HFFc6 (cell line): ENCODE measurements at regions not wholly inside any gene's neighbourhood (a gene's known extent, or its start where the extent isn't known, plus 50 kb on each side); places are given as distances from the start of the nearest gene placed in this dataset.
"Not testable (repeated sequence)": the region's sequence is repeated elsewhere in the genome, so short reads cannot be mapped to it uniquely, and the experiment has no call there.

Experiments used
- DNase-seq: peaks from one replicate; pipeline ENCODE4 v3.0.0-alpha.2; 2018
- H3K27ac Mint-ChIP-seq: 2 replicates; pipeline ENCODE4 v1.8.0; 2020; ENCODE audit warnings: mild to moderate bottlenecking, mixed read lengths
- H3K27me3 Mint-ChIP-seq: 2 replicates; pipeline ENCODE4 v1.8.0; 2021; ENCODE audit warnings: mild to moderate bottlenecking, moderate library complexity, mixed read lengths; ENCODE audit not compliant: insufficient read depth
- H3K36me3 Mint-ChIP-seq: 2 replicates; pipeline ENCODE4 v1.8.0; 2021; ENCODE audit warnings: low read depth, mixed read lengths
- H3K4me1 Mint-ChIP-seq: 2 replicates; pipeline ENCODE4 v1.8.0; 2020; ENCODE audit warnings: low read depth, mixed read lengths
- H3K4me3 Mint-ChIP-seq: 2 replicates; pipeline ENCODE4 v1.8.0; 2020; ENCODE audit warnings: mild to moderate bottlenecking, moderate library complexity, mixed read lengths
- H3K9me3 Mint-ChIP-seq: 2 replicates; pipeline ENCODE4 v1.8.0; 2020; ENCODE audit warnings: mild to moderate bottlenecking, mixed read lengths
- CTCF ChIP-seq: fragments of 200-600 bp; sonication (generic); IDR thresholded peaks from 2 replicates; pipeline ENCODE4 v1.5.0; 2021; ENCODE audit warnings: antibody characterized with exemption, mild to moderate bottlenecking

- Mint-ChIP-seq H3K27me3 (peaks cover 2% of the 10 kb centered on the region), H3K9me3 (peaks cover 55% of the 10 kb centered on the region), H3K27ac (no peak overlapping the region), H3K4me1 (no peaks in the 10 kb centered on the region), H3K36me3 (peaks cover 7% of the 10 kb centered on the region), H3K4me3 (no peak overlapping the region)
- DNase-seq = no peak
- no peak for TF ChIP-seq CTCF
These were observed 71.0 kb upstream of the ZNF479 start for GRCh38 chr7:57203161-57203791.

GRCh38 chr7:57203858-57204257, 71.6 kb upstream of the ZNF479 start:
- H3K4me3 Mint-ChIP-seq, H3K4me1 Mint-ChIP-seq, DNase-seq, H3K27ac Mint-ChIP-seq, H3K36me3 Mint-ChIP-seq, H3K27me3 Mint-ChIP-seq: not testable (repeated sequence)
- peaks cover 60% of the 10 kb centered on the region for H3K9me3 Mint-ChIP-seq

DNA sequence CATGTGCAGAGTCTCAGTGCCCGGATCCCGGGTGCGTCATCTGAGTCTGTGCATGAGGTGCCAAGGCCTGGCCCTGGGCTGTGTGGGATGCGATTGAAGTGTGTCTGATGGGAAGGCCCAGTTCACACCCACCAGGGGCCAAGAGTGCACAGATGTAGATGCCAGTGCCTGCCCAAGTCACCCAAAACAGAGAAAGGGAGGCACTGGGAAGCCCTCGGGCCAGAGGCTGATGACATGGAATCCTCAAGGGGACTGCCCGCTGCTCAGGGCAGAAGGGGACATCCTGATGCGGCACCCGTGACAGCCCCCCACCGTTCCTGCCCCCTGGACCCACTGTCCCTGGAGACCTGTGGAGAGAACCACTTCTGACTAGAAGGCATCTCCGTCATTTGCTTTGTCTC, 72.2 kb upstream of the ZNF479 start:
- no peaks in the 10 kb centered on the region for H3K4me1 Mint-ChIP-seq
- DNase-seq = no peak
- H3K36me3 Mint-ChIP-seq = peaks cover 13% of the 10 kb centered on the region
- no peak overlapping the region for H3K27ac Mint-ChIP-seq
- peaks cover 2% of the 10 kb centered on the region for H3K27me3 Mint-ChIP-seq
- no peak overlapping the region for H3K4me3 Mint-ChIP-seq
- no peak for TF ChIP-seq CTCF
- H3K9me3 Mint-ChIP-seq = peaks cover 65% of the 10 kb centered on the region

GRCh38 chr7:57205000-57205399, 72.8 kb upstream of the ZNF479 start:
- DNase-seq = no peak
- Mint-ChIP-seq H3K27me3 (peaks cover 2% of the 10 kb centered on the region), H3K9me3 (peaks cover 70% of the 10 kb centered on the region), H3K4me1 (no peaks in the 10 kb centered on the region), H3K4me3 (no peak overlapping the region), H3K36me3 (peaks cover 13% of the 10 kb centered on the region), H3K27ac (no peak overlapping the region)
- TF ChIP-seq CTCF = no peak

DNA sequence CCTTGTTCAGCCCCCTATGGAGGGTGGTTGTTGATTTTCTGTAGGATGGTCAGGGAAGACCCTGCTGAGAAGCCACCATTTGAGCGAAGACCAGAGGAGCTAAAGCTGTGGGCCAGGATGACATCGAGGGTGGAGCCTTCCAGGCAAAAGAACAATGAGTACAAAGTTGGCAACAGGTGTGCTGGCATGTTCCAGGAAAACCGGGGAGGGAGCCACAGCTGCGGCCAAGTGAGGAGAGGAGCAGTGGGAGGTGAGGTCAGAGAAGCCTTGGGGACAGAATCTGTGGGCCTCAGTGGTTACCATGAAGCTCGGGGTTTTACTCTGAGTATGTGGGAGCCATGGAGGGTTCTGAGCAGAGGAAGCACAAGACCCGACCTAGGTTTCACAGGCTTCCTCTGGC, 75.6 kb upstream of the ZNF479 start:
- no peak for DNase-seq
- no peak for TF ChIP-seq CTCF
- Mint-ChIP-seq H3K4me1 (no peaks in the 10 kb centered on the region), H3K4me3 (no peak overlapping the region), H3K9me3 (peaks cover 70% of the 10 kb centered on the region), H3K27ac (no peak overlapping the region), H3K27me3 (peaks cover 2% of the 10 kb centered on the region), H3K36me3 (peaks cover 13% of the 10 kb centered on the region)

DNA sequence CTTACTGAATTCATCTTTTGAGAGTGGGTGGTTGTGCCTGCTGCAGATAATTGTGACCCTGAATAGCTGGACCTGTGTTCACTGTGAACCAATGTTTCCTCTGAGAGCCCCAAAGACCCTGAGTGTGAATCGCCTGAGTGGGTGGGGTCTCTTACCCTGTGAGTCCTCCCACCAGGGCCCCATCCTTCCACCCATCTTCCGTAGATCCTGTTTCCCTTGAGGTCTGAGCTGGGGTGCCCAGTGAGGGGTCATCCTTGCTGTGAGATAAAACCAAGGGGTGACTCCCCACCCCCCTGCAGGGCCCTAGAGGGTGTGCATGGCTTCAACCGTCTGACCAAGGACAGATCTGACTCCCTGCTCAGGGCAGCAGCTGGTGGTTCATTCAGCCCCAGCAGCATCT, 78.0 kb upstream of the ZNF479 start:
- no peaks in the 10 kb centered on the region for H3K4me1 Mint-ChIP-seq
- H3K27ac Mint-ChIP-seq = no peak overlapping the region
- no peak for TF ChIP-seq CTCF
- H3K9me3 Mint-ChIP-seq = peaks cover 77% of the 10 kb centered on the region
- no peak for DNase-seq
- H3K27me3 Mint-ChIP-seq = no peaks in the 10 kb centered on the region; the same call in 1 of the 2 replicates
- no peak overlapping the region for H3K4me3 Mint-ChIP-seq
- peaks cover 17% of the 10 kb centered on the region for H3K36me3 Mint-ChIP-seq
